Fibroblast of gingiva (primary cell): ENCODE measurements at regions not wholly inside any gene's neighbourhood (a gene's known extent, or its start where the extent isn't known, plus 50 kb on each side); places are given as distances from the start of the nearest gene placed in this dataset.
A peak's percentile ranks its signal among the peaks of the same experiment; 100 is the strongest.
"Not testable (repeated sequence)": the region's sequence is repeated elsewhere in the genome, so short reads cannot be mapped to it uniquely, and the experiment has no call there.

Experiments used
- DNase-seq: peaks from one replicate; pipeline ENCODE4 v3.0.0-alpha.2; 2011; ENCODE audit warnings: low read depth

GRCh38 chrX:140163371-140164159 is 198.2 kb upstream of the CXorf66 start:
- DNase-seq: peak; percentile 46

- DNase-seq: peak; percentile 0
Observed at GRCh38 chrX:140157611-140158010, 192.3 kb upstream of the CXorf66 start.

GRCh38 chrX:140157143-140157542 is 191.8 kb upstream of the CXorf66 start:
- DNase-seq: no peak

GRCh38 chrX:140151316-140151715 is 186.0 kb upstream of the CXorf66 start:
- DNase-seq: no peak

GRCh38 chrX:140149761-140150160 is 184.4 kb upstream of the CXorf66 start:
- DNase-seq: no peak

GRCh38 chrX:140141444-140142029 is 176.2 kb upstream of the CXorf66 start:
- no peak for DNase-seq

GRCh38 chrX:140138492-140138891 is 173.2 kb upstream of the CXorf66 start:
- not testable (repeated sequence) for DNase-seq

GRCh38 chrX:140138065-140138464 is 172.7 kb upstream of the CXorf66 start:
- not testable (repeated sequence) for DNase-seq

- DNase-seq: no peak
Observed at GRCh38 chrX:140132937-140133336, 167.6 kb upstream of the CXorf66 start.

GRCh38 chrX:140123446-140123845 is 158.1 kb upstream of the CXorf66 start:
- no peak for DNase-seq

- DNase-seq: not testable (repeated sequence)
Observed at GRCh38 chrX:140114059-140114458, 148.7 kb upstream of the CXorf66 start.

GRCh38 chrX:140110081-140110650 is 144.8 kb upstream of the CXorf66 start:
- DNase-seq: no peak

- DNase-seq: no peak
Observed at GRCh38 chrX:140104760-140105159, 139.4 kb upstream of the CXorf66 start.

- no peak for DNase-seq
Observed at GRCh38 chrX:140099221-140099620, 133.9 kb upstream of the CXorf66 start.

GRCh38 chrX:140092121-140092520 is 126.8 kb upstream of the CXorf66 start:
- DNase-seq: no peak

GRCh38 chrX:140091125-140091886 is 126.0 kb upstream of the CXorf66 start:
- no peak for DNase-seq

GRCh38 chrX:140090800-140091124 is 125.4 kb upstream of the CXorf66 start:
- DNase-seq: no peak

- DNase-seq: no peak
Observed at GRCh38 chrX:140088438-140088837, 123.1 kb upstream of the CXorf66 start.

- no peak for DNase-seq
Observed at GRCh38 chrX:140087875-140088274, 122.6 kb upstream of the CXorf66 start.

GRCh38 chrX:140086691-140087090 is 121.4 kb upstream of the CXorf66 start:
- no peak for DNase-seq

- DNase-seq: not testable (repeated sequence)
Observed at GRCh38 chrX:140074851-140075250, 109.5 kb upstream of the CXorf66 start.

GRCh38 chrX:140071037-140071436 is 105.7 kb upstream of the CXorf66 start:
- no peak for DNase-seq
